B cell (primary cell): ENCODE measurements at regions not wholly inside any gene's neighbourhood (a gene's known extent, or its start where the extent isn't known, plus 50 kb on each side); places are given as distances from the start of the nearest gene placed in this dataset.

Source experiments
- ATAC-seq: fragments of 200-7000 bp; cut with Tn5 transposase; one replicate; pipeline ENCODE4 v1.10.0; 2021; ENCODE audit warnings: low read depth, mild to moderate bottlenecking, moderate number of reproducible peaks, moderate library complexity
- CTCF ChIA-PET: fragments of 350-600 bp; sonication (Branson Sonifier 250); formaldehyde crosslinking; loops from one replicate; lab custom pipeline; 2021; ENCODE audit warnings: antibody characterized with exemption, inconsistent platforms; lab: Charles Lee
- POLR2A ChIA-PET: fragments of 350-600 bp; sonication (Branson Sonifier 250); formaldehyde crosslinking; loops from one replicate; lab custom pipeline; 2021; ENCODE audit warnings: antibody characterized with exemption; lab: Charles Lee
- DNase-seq: peaks from one replicate; pipeline ENCODE4 v3.0.0; 2013
- H2AFZ ChIP-seq: 2 replicates; pipeline ENCODE4 v1.6.1; 2012; ENCODE audit warnings: mild to moderate bottlenecking, low read depth, low read length; ENCODE audit not compliant: insufficient read depth, poor library complexity, severe bottlenecking
- H3K27ac ChIP-seq, 2 donors: 1 replicate in 1 of 2; 2 replicates in 1 of 2; pipeline ENCODE4 v1.5.1; 2012 to 2013; ENCODE audit warnings: low read length in 2 of 2, mild to moderate bottlenecking in 2 of 2, moderate library complexity in 1 of 2
- H3K27me3 ChIP-seq, 4 experiments: fragments of 200-600 bp in 1 of 4; sonication (generic) in 1 of 4; replicated peaks in 1 of 4; 1 replicate in 2 of 4; 2 replicates in 2 of 4; pipeline versions ENCODE4 v1.6.1 to v1.7.0; 2013 to 2016; ENCODE audit warnings: low read length in 3 of 4, mild to moderate bottlenecking in 2 of 4, mixed read lengths in 1 of 4, moderate library complexity in 1 of 4; ENCODE audit not compliant: insufficient read depth in 4 of 4, control insufficient read depth in 3 of 4; ENCODE audit errors: control extremely low read depth in 1 of 4
- H3K36me3 ChIP-seq, 2 experiments: replicated peaks in 1 of 2; 1 replicate in 1 of 2; 2 replicates in 1 of 2; pipeline versions ENCODE4 v1.6.1 to v1.7.1; 2013; ENCODE audit warnings: low read length in 1 of 2; ENCODE audit not compliant: insufficient read depth in 2 of 2, control insufficient read depth in 1 of 2; ENCODE audit errors: control extremely low read depth in 1 of 2, extremely low read depth in 1 of 2
- H3K4me1 ChIP-seq, 2 donors: fragments of 200-600 bp in 1 of 2; sonication (generic) in 1 of 2; 1 replicate in 1 of 2; 2 replicates in 1 of 2; pipeline versions ENCODE4 v1.5.1 to v1.6.1; 2013 to 2017; ENCODE audit warnings: low read length in 2 of 2; ENCODE audit not compliant: control insufficient read depth in 2 of 2, insufficient read depth in 2 of 2
- H3K4me2 ChIP-seq: replicated peaks from 2 replicates; pipeline ENCODE3; 2012; ENCODE audit warnings: mild to moderate bottlenecking, low read depth, low read length; ENCODE audit not compliant: poor library complexity, severe bottlenecking
- H3K4me3 ChIP-seq, 5 experiments: fragments of 200-600 bp in 1 of 5; sonication (generic) in 1 of 5; 1 replicate in 3 of 5; 2 replicates in 2 of 5; pipeline versions ENCODE4 v1.5.1 to v1.7.0; 2011 to 2016; ENCODE audit warnings: low read length in 4 of 5, mild to moderate bottlenecking in 4 of 5, low read depth in 2 of 5, control low read depth in 1 of 5, moderate library complexity in 1 of 5; ENCODE audit not compliant: insufficient read depth in 1 of 5; ENCODE audit errors: control extremely low read depth in 1 of 5, extremely low read depth in 1 of 5
- H3K79me2 ChIP-seq: fragments of 200-600 bp; sonication (generic); one replicate; pipeline ENCODE4 v1.6.0; 2016; ENCODE audit warnings: low read length; ENCODE audit not compliant: control insufficient read depth, insufficient read depth
- H3K9ac ChIP-seq: fragments of 200-600 bp; sonication (generic); 2 replicates; pipeline ENCODE4 v1.6.1; 2017; ENCODE audit warnings: mild to moderate bottlenecking, low read length, moderate library complexity
- H3K9me3 ChIP-seq, 3 donors: one replicate each; pipeline versions ENCODE4 v1.6.1 to v1.7.1; 2013; ENCODE audit warnings: low read length in 2 of 3; ENCODE audit not compliant: control insufficient read depth in 2 of 3, insufficient read depth in 1 of 3; ENCODE audit errors: control extremely low read depth in 1 of 3
- H4K20me1 ChIP-seq: 2 replicates; pipeline ENCODE4 v1.6.0; 2012; ENCODE audit warnings: mild to moderate bottlenecking, low read length; ENCODE audit not compliant: insufficient read depth, control insufficient read depth, poor library complexity, severe bottlenecking
- H3K27ac Mint-ChIP-seq: one replicate; pipeline ENCODE4 v1.8.0; 2021; ENCODE audit warnings: mixed read lengths
- H3K27me3 Mint-ChIP-seq: one replicate; pipeline ENCODE4 v1.8.0; 2021; ENCODE audit warnings: mixed read lengths
- H3K4me1 Mint-ChIP-seq: one replicate; pipeline ENCODE4 v1.8.0; 2021; ENCODE audit warnings: mixed read lengths
- H3K4me3 Mint-ChIP-seq: one replicate; pipeline ENCODE4 v1.8.0; 2021; ENCODE audit warnings: mixed read lengths
- H3K9me3 Mint-ChIP-seq: one replicate; pipeline ENCODE4 v1.8.0; 2022; ENCODE audit warnings: mixed read lengths; ENCODE audit not compliant: insufficient read depth
- EZH2 ChIP-seq: IDR thresholded peaks from 2 replicates; pipeline ENCODE4 v1.6.1; 2012; ENCODE audit warnings: borderline replicate concordance, low read depth, mild to moderate bottlenecking, moderate library complexity, low read length; ENCODE audit not compliant: insufficient read depth, poor library complexity, severe bottlenecking
- WGBS: methylation state at CpG from one replicate; pipeline ENCODE4 v1.1.5; 2013; ENCODE audit warnings: missing lambda C conversion rate; ENCODE audit not compliant: insufficient coverage; 5-methylcytosine and 5-hydroxymethylcytosine counted together
- intact Hi-C: fragments of 100-400 bp; cut with micrococcal nuclease; formaldehyde crosslinking; loops from one replicate; pipeline ENCODE4 v1.10.0; 2022
- TF ChIP-seq, protein P1 (sequence below): fragments of 200-600 bp; IDR thresholded peaks from one replicate; pipeline ENCODE4 v1.8.0; 2022; ENCODE audit warnings: antibody characterized with exemption, mild to moderate bottlenecking

DNA sequence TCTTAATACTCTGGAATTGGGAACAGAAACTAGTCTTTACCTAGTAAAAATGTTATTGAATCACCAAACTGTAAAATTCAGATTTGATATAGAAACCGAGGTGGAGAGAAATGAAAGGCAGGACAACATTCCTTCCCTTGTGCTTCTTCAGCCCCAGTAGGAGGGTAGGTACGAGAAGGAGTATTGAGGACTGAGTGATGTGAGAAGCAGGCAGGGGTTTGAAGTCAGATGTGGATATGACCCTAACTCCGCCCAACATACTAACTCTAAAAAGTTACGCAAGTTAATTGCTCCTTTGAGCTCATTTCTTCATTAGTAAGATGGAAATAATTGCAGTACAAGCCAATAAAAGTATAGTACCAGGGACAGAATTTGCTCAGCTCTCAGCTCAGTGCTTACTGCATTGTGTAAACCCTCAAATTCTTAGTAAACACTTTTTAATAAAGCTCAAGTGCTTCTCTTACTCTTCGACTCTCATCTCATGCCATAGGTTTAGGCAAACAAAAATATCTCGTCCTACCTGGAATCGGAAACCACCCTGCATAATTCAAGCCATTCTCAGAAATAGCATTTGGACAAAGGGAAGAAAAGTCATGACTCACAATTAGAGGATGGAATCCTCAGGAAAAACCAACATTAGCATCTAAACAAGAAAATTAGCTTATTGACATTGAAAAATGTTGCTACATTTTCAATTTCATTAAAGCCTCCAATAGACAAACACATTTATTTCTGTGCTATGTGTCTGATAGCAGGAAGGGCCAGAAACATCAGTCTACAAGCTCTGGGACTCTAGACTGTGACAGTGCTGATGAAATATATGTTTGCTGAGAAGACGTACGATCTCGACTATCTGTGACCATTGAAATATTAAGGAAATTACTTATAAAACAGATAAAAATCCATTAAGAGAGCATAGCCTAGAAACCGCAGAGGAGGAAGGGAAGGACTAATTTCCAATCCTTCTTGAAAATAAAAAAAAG, 161.3 kb downstream of the HNMT start:
- no peak overlapping the region for H3K4me2 ChIP-seq
- ATAC-seq, result no peak
- H3K79me2 ChIP-seq, result no peaks in the 10 kb centered on the region
- H3K9me3 ChIP-seq, result no peaks in the 10 kb centered on the region
- H3K27me3 Mint-ChIP-seq, result peaks cover 4% of the 10 kb centered on the region
- no peak overlapping the region for H3K9ac ChIP-seq
- no peaks in the 10 kb centered on the region for H3K27me3 ChIP-seq
- TF ChIP-seq EZH2, result no peak
- TF ChIP-seq, protein P1, sequence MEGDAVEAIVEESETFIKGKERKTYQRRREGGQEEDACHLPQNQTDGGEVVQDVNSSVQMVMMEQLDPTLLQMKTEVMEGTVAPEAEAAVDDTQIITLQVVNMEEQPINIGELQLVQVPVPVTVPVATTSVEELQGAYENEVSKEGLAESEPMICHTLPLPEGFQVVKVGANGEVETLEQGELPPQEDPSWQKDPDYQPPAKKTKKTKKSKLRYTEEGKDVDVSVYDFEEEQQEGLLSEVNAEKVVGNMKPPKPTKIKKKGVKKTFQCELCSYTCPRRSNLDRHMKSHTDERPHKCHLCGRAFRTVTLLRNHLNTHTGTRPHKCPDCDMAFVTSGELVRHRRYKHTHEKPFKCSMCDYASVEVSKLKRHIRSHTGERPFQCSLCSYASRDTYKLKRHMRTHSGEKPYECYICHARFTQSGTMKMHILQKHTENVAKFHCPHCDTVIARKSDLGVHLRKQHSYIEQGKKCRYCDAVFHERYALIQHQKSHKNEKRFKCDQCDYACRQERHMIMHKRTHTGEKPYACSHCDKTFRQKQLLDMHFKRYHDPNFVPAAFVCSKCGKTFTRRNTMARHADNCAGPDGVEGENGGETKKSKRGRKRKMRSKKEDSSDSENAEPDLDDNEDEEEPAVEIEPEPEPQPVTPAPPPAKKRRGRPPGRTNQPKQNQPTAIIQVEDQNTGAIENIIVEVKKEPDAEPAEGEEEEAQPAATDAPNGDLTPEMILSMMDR, result no peak
- intact Hi-C loops, result no loop called here
- H3K4me3 Mint-ChIP-seq, result no peak overlapping the region
- WGBS, result no CpG with 5 or more reads among the region's 11 CpGs
- H4K20me1 ChIP-seq, result no peaks in the 10 kb centered on the region
- H3K4me1 ChIP-seq, result no peaks in the 10 kb centered on the region
- no peak overlapping the region for H3K27ac Mint-ChIP-seq
- ChIA-PET CTCF (no interaction called here), POLR2A (no interaction called here)
- H3K36me3 ChIP-seq, result no peaks in the 10 kb centered on the region
- H3K4me3 ChIP-seq, result no peak overlapping the region
- no peak for DNase-seq
- no peaks in the 10 kb centered on the region for H3K4me1 Mint-ChIP-seq
- no peak overlapping the region for H2AFZ ChIP-seq
- H3K9me3 Mint-ChIP-seq, result no peaks in the 10 kb centered on the region
- H3K27ac ChIP-seq, result no peak overlapping the region

DNA sequence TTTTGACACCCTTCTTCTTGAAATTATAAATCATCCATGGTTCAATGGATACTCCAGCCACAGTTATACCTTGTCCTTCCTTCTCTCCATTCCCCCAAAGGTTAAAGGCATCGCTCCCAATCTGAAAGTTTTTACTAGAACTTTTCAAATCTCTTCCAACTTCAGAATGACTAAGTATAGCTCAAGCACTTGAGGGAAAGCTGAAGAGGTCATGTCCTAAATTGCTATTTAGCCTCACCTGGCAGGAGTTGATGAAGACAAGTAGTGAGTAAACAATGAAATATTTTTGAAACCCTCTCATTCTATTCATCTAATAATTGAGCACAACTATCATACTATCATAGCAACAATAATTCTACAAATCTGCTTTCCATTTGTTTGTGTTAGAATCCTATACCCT, 167.8 kb downstream of the HNMT start:
- Histone ChIP-seq H3K9me3 (no peaks in the 10 kb centered on the region), H3K36me3 (no peaks in the 10 kb centered on the region), H3K79me2 (no peaks in the 10 kb centered on the region), H3K4me3 (no peak overlapping the region), H3K9ac (no peak overlapping the region), H2AFZ (no peak overlapping the region), H3K4me2 (no peak overlapping the region), H4K20me1 (no peaks in the 10 kb centered on the region), H3K27ac (no peak overlapping the region), H3K4me1 (no peaks in the 10 kb centered on the region), H3K27me3 (no peaks in the 10 kb centered on the region)
- Mint-ChIP-seq H3K4me1 (no peaks in the 10 kb centered on the region), H3K27me3 (peaks cover 4% of the 10 kb centered on the region), H3K27ac (no peak overlapping the region), H3K4me3 (no peak overlapping the region), H3K9me3 (no peaks in the 10 kb centered on the region)
- intact Hi-C loops, result no loop called here
- no CpG with 5 or more reads among the region's 1 CpG for WGBS
- TF ChIP-seq, protein P1, result no peak
- no peak for TF ChIP-seq EZH2
- ChIA-PET POLR2A (no interaction called here), CTCF (no interaction called here)
- no peak for DNase-seq
- no peak for ATAC-seq
